GM21723 (cell line): ENCODE measurements at regions not wholly inside any gene's neighbourhood (a gene's known extent, or its start where the extent isn't known, plus 50 kb on each side); places are given as distances from the start of the nearest gene placed in this dataset.

Experiments
- ATAC-seq: cut with Tn5 transposase; IDR thresholded peaks from one replicate; pipeline ENCODE4 v1.9.1; 2021; ENCODE audit warnings: mild to moderate bottlenecking, moderate library complexity; ENCODE audit not compliant: unreplicated experiment

GRCh38 chr13:40206241-40207000, 460.0 kb downstream of the FOXO1 start:
- ATAC-seq = peak; percentile 52

DNA sequence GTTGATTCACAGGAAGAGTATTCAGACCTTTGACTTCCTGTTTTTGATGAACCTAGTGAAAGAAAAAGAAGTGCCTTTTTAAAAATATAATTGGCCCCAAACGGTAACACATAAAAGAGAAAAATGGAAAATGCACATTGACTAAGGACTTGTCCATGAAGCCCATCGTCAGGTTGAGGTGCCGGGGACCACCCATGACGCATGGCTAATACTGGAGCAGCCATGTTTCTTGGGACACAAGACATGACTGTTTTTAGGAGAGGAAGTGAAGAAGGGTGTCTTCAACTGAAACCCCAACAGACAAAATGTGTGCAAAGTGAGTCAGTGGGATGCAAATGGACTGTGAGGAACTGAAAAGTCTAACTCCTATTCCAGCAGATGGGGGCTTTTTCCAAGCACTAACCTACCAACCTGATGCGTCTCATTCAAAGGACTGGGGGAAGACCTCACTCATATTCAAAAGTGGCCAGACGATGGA, 459.4 kb downstream of the FOXO1 start:
- ATAC-seq = peak; percentile 68

DNA sequence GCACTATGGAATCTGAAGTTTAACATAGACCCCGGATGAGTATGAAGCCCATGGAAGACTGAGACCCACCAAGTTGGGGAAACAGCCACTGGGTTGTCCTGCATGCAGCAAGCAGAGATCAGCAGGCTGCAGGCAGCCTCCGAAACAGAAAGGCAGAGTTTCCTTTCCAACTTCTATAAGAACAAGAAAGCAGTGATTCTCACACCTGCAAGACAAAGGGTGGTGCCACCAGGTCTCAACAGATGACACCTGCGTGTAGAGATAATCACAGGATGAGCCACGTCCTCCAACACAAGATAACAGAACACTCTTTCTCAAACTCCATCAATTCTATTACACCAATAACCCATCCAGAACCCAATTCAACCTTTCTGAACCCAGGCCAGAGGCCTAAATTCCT, 457.9 kb downstream of the FOXO1 start:
- ATAC-seq = no peak

DNA sequence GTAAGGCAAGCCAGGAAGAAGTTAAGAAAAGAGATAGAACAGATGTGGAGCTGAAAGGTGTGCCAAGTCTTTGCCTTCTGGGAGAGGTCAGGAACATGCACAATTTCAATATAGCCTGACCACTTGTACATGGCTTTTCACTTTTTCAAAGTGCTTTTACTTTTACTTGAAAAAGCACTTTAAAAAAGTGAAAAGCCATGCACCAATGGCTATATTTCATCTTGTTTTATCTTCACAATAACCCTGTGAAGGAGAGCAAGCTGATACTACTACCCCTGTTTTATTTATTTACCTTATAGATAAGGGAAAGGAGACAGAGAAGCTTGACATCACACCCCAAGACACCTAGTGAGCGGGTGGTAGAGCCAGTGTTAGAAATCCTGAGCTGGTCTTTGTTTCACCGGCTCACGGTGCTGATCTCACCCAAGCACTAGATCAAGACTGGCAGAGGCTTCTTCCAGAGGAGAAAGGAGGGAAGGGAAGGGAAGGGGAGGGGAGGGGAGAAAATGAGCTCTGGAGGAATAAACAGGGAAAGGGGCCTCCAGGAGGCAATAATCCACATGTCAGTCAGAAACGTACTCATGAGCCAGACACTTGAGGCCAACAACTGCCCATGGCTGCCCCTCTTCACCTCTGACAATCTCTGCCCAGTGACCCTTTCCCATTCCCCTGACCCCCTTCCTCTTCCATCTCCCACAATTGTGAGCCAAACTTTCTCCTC, 455.4 kb downstream of the FOXO1 start:
- ATAC-seq = no peak

- ATAC-seq = no peak
These were observed 454.9 kb downstream of the FOXO1 start for GRCh38 chr13:40211586-40211968.

GRCh38 chr13:40213779-40214178, 452.7 kb downstream of the FOXO1 start:
- no peak for ATAC-seq

DNA sequence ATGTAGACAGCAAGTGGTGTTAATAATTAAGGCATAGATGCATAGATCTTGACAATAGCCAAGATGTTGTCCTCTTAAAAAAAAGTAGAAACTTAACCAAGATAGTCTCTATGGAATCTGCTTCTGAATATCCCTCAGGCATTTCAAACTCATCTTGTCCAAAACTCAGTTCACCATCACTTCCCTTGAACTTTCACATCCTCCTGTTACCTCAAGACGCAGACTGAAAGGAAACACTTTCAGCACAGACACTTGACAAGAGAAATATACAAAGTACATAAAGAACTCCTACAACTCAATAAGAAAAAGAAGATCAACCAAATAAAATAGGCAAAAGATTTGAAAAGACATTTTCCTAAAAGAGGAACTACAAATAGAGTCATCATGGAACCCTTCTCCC, 451.1 kb downstream of the FOXO1 start:
- ATAC-seq = no peak

DNA sequence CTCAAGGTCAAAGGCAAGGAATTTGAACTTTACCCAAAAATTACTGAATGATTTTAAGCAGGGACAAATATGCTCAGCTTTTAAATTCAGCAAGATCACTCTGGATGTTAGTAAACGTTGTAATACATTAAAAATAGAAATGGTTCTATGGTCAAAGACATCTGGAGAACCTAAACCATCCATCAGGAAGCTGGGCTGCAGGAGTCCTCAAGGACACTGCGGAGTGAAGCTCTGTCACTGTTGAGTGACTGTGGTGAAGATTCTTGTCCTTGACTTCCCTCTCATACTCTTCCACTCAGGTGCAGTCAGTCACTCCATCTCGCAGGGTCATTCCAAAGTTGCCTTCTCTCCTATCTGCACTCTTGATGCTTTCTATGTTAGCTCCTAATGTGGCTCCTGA, 450.7 kb downstream of the FOXO1 start:
- ATAC-seq = no peak

DNA sequence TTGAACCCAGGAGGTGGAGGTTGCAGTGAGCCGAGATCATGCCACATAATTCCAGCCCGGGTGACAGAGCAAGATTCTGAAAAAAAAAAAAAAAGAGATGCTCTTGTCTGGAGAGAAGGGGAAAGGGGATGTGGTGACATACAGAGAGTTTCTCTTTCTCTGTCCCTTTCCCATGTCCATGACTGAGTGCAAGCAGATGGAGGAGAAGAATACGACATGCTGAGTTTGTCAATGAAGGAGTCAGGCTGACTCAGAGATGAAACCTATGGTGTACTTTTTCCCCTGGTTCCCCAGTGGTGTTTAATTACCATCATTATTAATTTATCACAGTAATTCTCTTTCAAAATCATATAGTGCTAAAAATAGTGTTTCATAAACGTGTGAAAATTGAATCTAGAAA, 448.8 kb downstream of the FOXO1 start:
- ATAC-seq = no peak

GRCh38 chr13:40220299-40220935, 446.0 kb downstream of the FOXO1 start:
- no peak for ATAC-seq

DNA sequence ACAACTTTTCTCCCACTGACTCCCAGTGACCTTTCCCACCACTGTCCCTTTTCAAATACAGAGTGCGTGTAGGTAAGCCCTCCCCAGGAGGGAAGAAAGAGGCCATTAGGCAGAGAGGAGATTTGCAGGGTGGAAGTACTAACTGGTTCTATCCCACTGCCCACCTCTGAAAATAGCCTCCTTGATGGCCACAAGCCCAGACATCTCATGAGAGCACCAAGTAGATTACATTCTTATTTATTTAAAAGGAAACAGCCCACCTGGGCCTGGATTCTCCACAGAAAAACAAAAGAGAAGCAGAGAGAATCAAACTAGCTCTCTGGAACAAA, 445.3 kb downstream of the FOXO1 start:
- no peak for ATAC-seq

DNA sequence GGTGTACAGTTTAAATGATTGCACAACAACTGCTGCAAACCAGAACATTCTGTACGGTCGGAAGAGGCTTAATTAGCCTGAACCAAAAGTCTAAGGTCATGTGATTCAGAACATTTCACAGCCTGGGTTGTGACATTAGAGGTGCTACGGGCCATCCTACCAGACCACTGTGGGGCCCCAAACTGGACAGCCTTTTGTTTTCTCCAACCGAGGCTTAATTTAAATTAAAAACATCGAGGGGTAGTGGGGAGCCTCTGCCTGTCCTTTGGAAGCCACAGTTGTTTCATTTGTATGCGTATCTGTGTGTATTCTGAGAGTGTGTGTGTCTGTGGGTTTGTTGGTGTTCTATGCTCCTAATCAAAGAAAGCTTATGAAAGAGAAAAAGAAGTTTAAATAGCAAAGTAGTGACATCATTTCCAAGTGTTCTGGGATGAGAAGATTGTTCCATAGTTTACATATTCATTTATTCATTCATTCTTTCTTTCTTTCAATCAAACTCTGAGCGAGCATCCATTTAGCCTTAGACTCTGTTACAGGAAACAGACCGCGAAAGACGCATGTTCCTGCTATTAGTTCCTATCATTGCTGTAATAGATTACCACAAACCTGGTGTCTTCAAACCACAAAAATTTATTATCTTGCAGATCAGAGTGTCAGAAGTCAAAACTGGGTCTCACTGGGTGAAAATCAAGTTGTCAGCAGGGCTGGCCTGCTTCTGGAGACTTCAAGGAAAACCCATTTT, 444.8 kb downstream of the FOXO1 start:
- ATAC-seq = no peak

DNA sequence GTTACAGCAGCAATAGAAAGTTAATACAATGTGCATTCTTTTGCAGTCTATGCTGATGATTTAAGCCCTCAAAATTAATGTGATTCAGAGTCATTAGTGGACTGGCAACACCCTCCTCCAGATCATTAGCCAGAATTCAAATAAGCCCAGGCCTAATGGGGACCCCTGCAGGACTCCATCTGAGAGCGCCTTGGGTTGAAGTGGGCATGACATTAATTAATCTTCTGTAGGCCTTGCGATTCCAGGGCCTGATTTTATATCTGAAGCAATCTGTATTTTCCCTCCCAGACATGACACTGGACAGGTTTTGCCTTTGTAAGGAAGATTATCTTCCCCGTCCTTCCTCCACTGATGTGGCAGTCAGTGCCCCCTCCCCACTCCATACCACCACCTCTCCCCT, 442.9 kb downstream of the FOXO1 start:
- no peak for ATAC-seq

DNA sequence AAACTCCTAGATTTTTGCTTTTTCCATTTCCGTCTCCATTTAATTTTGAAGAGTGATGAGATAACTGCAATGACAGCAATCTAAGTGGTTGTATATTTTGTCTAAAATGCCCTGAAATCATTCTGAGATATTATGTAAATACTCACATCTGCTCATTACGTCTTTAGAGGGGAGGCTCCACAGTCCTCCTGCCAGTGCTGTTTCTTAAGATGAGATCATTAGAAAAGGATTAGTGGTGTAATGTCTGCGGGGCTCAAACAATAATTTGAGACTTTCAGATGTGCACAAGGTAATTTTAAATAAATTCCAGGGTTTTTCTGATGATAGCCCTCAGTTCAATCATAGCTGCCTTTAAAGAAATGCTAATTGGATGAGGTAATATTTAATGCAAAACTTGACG, 437.9 kb downstream of the FOXO1 start:
- ATAC-seq = no peak

DNA sequence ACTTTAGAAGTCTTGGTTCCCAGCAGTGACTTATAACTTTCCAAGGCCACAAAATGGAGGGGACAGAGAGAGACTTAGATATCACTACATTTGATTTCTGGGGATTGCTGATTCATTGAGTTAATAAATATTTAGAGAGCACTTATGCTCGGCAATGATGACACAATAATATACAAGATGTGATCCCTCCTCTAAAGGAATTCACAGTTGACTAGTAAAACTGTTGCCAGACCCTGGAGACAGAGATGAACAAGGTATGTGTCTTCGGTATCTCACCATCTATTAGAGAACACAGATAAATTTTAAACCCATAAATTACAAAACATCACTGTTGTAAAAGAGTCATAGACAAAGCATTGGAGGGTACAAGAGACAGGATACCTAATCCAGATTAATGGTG, 437.5 kb downstream of the FOXO1 start:
- ATAC-seq = no peak

- no peak for ATAC-seq
These were observed 435.6 kb downstream of the FOXO1 start for GRCh38 chr13:40230833-40231266.

GRCh38 chr13:40231311-40231710, 435.1 kb downstream of the FOXO1 start:
- ATAC-seq = no peak

GRCh38 chr13:40231751-40232150, 434.7 kb downstream of the FOXO1 start:
- ATAC-seq = no peak

DNA sequence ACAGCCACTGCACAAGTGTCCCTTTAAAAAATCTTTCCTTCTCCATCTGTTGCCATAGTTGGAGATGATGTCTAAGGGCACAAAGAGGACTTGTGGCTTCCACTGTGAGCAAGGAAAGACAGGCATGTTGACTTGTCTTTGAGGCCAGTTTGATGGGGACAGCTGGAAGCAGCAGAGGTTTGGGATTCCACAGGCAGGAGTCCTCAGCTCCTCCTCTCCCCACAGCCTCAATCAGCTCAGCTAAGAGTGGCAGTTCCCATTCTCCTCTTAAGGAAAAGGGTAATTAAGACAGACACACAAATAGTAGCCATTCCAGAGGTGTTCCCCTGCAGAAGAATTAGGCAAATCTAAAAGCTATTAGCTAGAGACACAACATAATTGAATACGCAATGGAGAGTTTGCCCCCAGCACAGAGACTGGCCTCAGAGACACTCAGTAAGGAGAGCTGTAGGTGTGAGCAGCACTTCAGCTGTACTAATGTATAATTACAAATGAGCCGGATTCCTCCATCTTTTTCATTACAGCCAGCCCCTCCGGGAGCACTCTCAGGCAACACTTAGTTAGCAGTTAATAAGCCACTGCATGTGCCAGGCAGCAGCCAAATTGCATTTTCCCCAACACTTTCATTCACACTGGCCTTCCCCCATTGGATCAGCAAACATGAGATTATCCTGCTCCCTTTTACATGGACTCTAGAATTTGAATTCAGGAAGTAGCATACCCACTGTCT, 434.0 kb downstream of the FOXO1 start:
- ATAC-seq = no peak

- no peak for ATAC-seq
These were observed 432.7 kb downstream of the FOXO1 start for GRCh38 chr13:40233731-40234195.
